Gastrocnemius medialis (tissue), 4 donors: ENCODE measurements at regions not wholly inside any gene's neighbourhood (a gene's known extent, or its start where the extent isn't known, plus 50 kb on each side); places are given as distances from the start of the nearest gene placed in this dataset.

Experiments
- CTCF ChIP-seq, 5 experiments: fragments of 450-650 bp in 3 of 5; fragments of 200-600 bp in 2 of 5; sonication (generic) in 2 of 5; IDR thresholded peaks in 4 of 5; conservative IDR thresholded peaks in 1 of 5; 1 replicate in 4 of 5; 2 replicates in 1 of 5; pipeline ENCODE4 v1.5.1; 2016 to 2019; ENCODE audit warnings: antibody characterized with exemption in 5 of 5, mild to moderate bottlenecking in 3 of 5, moderate library complexity in 3 of 5
- POLR2A ChIP-seq, 2 donors: fragments of 450-650 bp; IDR thresholded peaks; one replicate each; pipeline ENCODE4 v1.6.1; 2017; ENCODE audit warnings: antibody characterized with exemption in 2 of 2, mild to moderate bottlenecking in 2 of 2, moderate library complexity in 2 of 2

GRCh38 chr1:232150770-232151548, 479.0 kb downstream of the SIPA1L2 start:
- TF ChIP-seq CTCF (IDR thresholded peaks at IDR 0.05 in 4 of 5, conservative IDR thresholded peaks at IDR 0.05 in 1 of 5) (no peak), POLR2A (IDR thresholded peaks at IDR 0.05) (no peak)
